Nephron (organoid): ENCODE measurements at regions not wholly inside any gene's neighbourhood (a gene's known extent, or its start where the extent isn't known, plus 50 kb on each side); places are given as distances from the start of the nearest gene placed in this dataset.
A peak's percentile ranks its signal among the peaks of the same experiment; 100 is the strongest.

Source experiments
- H3K27ac Mint-ChIP-seq, 3 experiments: 2 replicates each; pipeline ENCODE4 v1.8.0; 2020; ENCODE audit warnings: mixed read lengths in 3 of 3, mild to moderate bottlenecking in 2 of 3, moderate library complexity in 1 of 3
- H3K27me3 Mint-ChIP-seq: 2 replicates; pipeline ENCODE4 v1.8.0; 2021; ENCODE audit warnings: low read depth, mild to moderate bottlenecking, moderate library complexity, mixed read lengths
- H3K36me3 Mint-ChIP-seq: 2 replicates; pipeline ENCODE4 v1.8.0; 2020; ENCODE audit warnings: low read depth, mixed read lengths
- H3K4me1 Mint-ChIP-seq: 2 replicates; pipeline ENCODE4 v1.8.0; 2020; ENCODE audit warnings: mixed read lengths
- H3K4me3 Mint-ChIP-seq, 3 experiments: 2 replicates each; pipeline ENCODE4 v1.8.0; 2020; ENCODE audit warnings: mild to moderate bottlenecking in 3 of 3, mixed read lengths in 3 of 3, moderate library complexity in 2 of 3
- H3K9me3 Mint-ChIP-seq: 2 replicates; pipeline ENCODE4 v1.8.0; 2020; ENCODE audit warnings: mixed read lengths
- TF ChIP-seq, protein P1 (sequence below), 3 experiments: fragments of 200-600 bp; sonication (generic); IDR thresholded peaks; one replicate each; pipeline ENCODE4 v1.5.0; 2021; ENCODE audit warnings: antibody characterized with exemption in 3 of 3; ENCODE audit not compliant: unreplicated experiment in 3 of 3

DNA sequence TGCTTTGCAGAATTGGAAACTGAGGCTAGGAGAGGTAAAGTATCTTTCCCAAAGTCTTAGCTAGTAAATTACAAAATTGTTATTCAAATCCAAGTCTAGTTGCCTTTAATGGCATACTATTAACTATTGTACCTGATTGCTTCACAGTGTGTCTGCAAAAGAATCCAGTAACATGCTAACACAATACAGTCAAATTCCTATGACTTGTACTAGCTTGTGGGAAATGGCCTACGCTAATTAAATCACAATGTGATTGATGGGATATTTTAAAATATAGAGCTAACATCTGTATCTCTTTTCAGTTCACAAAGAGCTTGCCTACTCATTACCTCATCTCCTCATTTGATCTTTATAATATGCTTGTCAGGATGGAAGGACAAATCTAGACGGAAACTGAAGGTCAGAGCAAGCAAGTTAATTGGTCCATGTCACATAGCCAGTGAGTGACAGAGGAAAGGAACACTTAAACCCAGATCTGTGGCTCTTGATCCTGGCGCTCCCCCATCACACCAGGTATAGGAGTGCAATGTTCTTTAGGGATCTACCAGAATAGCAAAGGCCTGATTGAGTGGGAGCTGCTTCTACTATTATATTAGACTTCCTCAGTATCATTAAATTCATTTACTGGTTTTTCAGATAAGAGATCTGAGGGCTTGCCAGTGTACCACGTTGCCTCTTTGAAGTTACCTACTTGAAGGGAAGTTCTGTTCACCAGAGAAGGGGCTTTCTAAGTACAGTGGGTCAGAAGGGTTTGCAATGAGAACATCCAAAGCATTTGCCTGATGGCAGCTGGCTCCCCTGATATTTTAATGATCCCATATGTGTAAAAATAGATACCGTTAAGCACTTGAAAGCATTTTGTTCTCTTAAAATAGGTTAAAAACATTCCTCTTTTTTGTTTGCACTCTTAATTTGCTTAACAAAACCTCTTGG, 213.6 kb upstream of the SESN3 start:
- H3K27ac Mint-ChIP-seq, result peak overlapping the region; percentile 32 to 67 (median 52)
- TF ChIP-seq, protein P1, sequence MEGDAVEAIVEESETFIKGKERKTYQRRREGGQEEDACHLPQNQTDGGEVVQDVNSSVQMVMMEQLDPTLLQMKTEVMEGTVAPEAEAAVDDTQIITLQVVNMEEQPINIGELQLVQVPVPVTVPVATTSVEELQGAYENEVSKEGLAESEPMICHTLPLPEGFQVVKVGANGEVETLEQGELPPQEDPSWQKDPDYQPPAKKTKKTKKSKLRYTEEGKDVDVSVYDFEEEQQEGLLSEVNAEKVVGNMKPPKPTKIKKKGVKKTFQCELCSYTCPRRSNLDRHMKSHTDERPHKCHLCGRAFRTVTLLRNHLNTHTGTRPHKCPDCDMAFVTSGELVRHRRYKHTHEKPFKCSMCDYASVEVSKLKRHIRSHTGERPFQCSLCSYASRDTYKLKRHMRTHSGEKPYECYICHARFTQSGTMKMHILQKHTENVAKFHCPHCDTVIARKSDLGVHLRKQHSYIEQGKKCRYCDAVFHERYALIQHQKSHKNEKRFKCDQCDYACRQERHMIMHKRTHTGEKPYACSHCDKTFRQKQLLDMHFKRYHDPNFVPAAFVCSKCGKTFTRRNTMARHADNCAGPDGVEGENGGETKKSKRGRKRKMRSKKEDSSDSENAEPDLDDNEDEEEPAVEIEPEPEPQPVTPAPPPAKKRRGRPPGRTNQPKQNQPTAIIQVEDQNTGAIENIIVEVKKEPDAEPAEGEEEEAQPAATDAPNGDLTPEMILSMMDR (IDR thresholded peaks at IDR 0.05; ENCODE audit: unreplicated experiment in 3 of 3), result no peak

DNA sequence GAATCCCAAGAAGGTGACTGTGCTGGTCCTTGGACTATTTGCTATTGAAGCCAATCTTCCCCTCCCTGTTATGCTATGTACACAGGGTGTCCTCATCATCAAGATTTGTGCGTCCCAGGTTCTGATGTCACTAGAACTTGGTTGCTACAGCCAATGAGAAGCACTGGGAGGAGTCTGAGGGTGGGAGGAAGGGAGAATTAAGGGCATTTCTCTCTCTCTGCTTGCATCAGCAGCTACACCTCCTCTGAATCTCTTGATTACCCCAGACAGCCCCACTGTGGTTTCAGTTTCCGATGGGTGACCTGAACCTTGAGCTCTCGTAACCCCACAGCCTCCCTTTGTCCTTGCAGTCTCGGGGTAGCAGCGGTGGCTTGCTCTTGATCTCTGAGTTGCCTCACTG, 212.4 kb upstream of the SESN3 start:
- Mint-ChIP-seq H3K27me3 (no peaks in the 10 kb centered on the region), H3K27ac (no peak overlapping the region), H3K9me3 (peaks cover 5% of the 10 kb centered on the region), H3K4me3 (no peak overlapping the region), H3K36me3 (no peaks in the 10 kb centered on the region), H3K4me1 (peaks cover 21% of the 10 kb centered on the region)
- TF ChIP-seq, protein P1 (IDR thresholded peaks at IDR 0.05; ENCODE audit: unreplicated experiment in 3 of 3), result no peak

More for the DNA sequence above, 213.6 kb upstream of the SESN3 start:
- Mint-ChIP-seq H3K4me3 (no peak overlapping the region), H3K36me3 (no peaks in the 10 kb centered on the region), H3K27me3 (no peaks in the 10 kb centered on the region), H3K9me3 (peaks cover 5% of the 10 kb centered on the region), H3K4me1 (peaks cover 27% of the 10 kb centered on the region)

DNA sequence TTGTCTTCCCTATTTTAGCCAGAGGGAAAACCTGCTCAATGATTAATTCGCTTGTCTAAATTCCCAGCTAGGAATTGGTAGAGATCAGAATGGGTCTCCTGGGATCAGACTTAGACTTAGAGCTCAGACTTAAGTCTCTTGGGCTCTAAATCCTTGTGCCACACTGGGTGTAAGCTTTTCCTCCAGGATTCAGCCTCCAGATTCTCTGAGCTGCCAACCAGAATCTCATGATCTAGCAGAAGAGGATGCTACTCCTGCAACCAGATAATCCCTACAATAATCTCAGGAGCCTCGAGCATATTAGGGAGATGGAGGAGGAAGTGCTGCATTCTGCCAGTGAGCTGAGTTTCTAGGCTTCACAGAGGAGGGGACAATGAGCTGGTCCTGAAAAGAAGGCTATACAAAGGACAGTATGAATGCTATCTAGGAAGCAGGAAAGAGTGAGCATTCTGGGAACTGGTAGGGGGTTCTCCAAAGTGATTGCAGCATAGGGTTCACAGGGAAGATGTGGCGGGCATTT, 211.6 kb upstream of the SESN3 start:
- Mint-ChIP-seq H3K9me3 (peaks cover 5% of the 10 kb centered on the region), H3K4me3 (no peak overlapping the region), H3K27me3 (no peaks in the 10 kb centered on the region), H3K36me3 (no peaks in the 10 kb centered on the region), H3K27ac (no peak overlapping the region), H3K4me1 (peaks cover 17% of the 10 kb centered on the region)
- TF ChIP-seq, protein P1 (IDR thresholded peaks at IDR 0.05; ENCODE audit: unreplicated experiment in 3 of 3), result no peak

DNA sequence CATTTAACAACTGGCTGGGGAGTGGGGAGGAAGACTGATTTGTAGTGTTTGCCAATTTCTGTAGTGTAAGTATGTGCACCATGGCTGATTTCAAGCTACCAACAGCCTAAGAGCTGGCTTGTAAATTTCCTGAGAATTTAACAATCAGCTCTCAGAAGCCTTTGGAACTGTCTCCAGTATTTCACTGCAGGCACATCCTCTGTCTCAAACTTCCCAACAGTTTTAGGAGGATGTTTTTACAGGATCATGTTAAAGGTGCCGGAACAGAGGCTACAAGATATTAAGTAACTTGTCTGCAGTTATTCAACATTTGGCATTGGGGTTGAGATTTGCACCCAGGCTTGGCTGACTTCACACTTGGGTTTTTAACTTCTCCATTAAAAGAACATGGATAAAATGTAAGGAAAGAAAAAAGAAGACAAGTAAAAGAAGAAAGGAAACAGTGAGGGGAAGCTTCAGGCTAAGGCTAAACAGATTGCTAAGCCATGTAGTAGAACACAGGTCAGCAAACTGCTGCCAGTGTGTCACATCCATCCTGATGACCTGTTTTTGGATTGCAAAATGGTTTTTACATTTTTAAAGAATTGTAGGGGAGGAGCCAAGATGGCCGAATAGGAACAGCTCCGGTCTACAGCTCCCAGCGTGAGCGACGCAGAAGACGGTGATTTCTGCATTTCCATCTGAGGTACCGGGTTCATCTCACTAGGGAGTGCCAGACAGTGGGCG, 204.8 kb upstream of the SESN3 start:
- peak overlapping the region; percentile 40 to 60 (median 51) for H3K27ac Mint-ChIP-seq
- peaks cover 5% of the 10 kb centered on the region for H3K36me3 Mint-ChIP-seq
- H3K27me3 Mint-ChIP-seq, result no peaks in the 10 kb centered on the region
- no peak overlapping the region for H3K4me3 Mint-ChIP-seq
- peaks cover 8% of the 10 kb centered on the region for H3K9me3 Mint-ChIP-seq
- TF ChIP-seq, protein P1 (IDR thresholded peaks at IDR 0.05; ENCODE audit: unreplicated experiment in 3 of 3), result no peak
- peaks cover 12% of the 10 kb centered on the region for H3K4me1 Mint-ChIP-seq

DNA sequence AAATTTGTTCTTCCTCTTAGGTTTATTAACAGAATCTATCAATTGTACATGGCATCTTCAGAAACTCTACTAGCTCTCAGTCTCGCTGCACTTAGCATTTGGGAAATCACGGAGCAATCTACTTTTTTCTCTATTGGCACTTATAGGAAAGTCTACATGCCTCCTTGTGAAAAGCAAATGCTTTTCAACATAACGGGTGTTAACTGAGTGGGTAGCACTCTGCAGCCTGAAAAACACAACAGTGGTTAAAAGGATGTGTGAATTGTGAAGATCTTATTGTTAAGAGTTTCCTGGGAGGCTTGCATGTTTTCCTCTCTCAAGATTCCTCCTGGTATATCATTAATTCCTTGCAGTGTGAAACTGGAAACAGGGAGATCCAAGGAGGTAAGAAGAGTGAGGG, 204.2 kb upstream of the SESN3 start:
- peaks cover 8% of the 10 kb centered on the region for H3K9me3 Mint-ChIP-seq
- H3K4me3 Mint-ChIP-seq, result no peak overlapping the region
- peak overlapping the region; percentile 29 to 60 (median 51) for H3K27ac Mint-ChIP-seq
- H3K36me3 Mint-ChIP-seq, result peaks cover 5% of the 10 kb centered on the region
- no peaks in the 10 kb centered on the region for H3K27me3 Mint-ChIP-seq
- TF ChIP-seq, protein P1 (IDR thresholded peaks at IDR 0.05; ENCODE audit: unreplicated experiment in 3 of 3), result no peak
- peaks cover 12% of the 10 kb centered on the region for H3K4me1 Mint-ChIP-seq
